ENCODE measurements at regions not wholly inside any gene's neighbourhood (a gene's known extent, or its start where the extent isn't known, plus 50 kb on each side); places are given as distances from the start of the nearest gene placed in this dataset.

DNA sequence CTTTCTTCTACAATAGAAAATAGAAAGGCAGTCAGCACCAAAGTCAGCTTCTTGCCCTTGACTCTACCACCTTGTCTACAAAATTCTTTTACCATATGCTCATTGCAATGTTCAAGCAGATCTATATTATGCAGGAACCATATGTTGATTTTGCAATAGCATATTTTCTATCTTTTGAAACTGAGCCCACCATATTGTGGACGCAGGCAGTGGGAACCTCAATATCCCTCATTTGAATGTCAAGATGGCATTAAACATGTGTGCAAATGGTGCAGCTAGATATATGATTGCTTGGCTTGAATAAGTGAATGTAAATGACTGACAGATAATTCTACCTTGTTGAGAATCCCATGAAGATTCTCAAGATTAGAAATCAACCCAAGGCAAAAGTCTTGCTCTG lies 412.7 kb upstream of the FSHR start:
- TF ChIP-seq CTCF (IDR thresholded peaks at IDR 0.05) (no peak), POLR2AphosphoS5 (IDR thresholded peaks at IDR 0.05) (no peak), POLR2A (IDR thresholded peaks at IDR 0.05) (no peak)

Data from stomach (tissue), 4 donors.